Duodenal mucosa (tissue), 2 donors: ENCODE measurements at regions not wholly inside any gene's neighbourhood (a gene's known extent, or its start where the extent isn't known, plus 50 kb on each side); places are given as distances from the start of the nearest gene placed in this dataset.
"Not testable (repeated sequence)": the region's sequence is repeated elsewhere in the genome, so short reads cannot be mapped to it uniquely, and the experiment has no call there.

Experiments
- H3K27ac ChIP-seq: one replicate; pipeline ENCODE4 v1.7.0; 2013; ENCODE audit warnings: low read depth, low read length
- H3K27me3 ChIP-seq, 2 donors: one replicate each; pipeline ENCODE4 v1.7.0; 2013; ENCODE audit warnings: low read length in 2 of 2, control low read depth in 1 of 2; ENCODE audit not compliant: insufficient read depth in 2 of 2, control insufficient read depth in 1 of 2
- H3K36me3 ChIP-seq, 2 donors: one replicate each; pipeline ENCODE4 v1.7.0; 2013; ENCODE audit warnings: low read length in 2 of 2, control low read depth in 1 of 2; ENCODE audit not compliant: insufficient read depth in 2 of 2, control insufficient read depth in 1 of 2
- H3K4me1 ChIP-seq, 2 donors: one replicate each; pipeline ENCODE4 v1.7.0; 2013; ENCODE audit warnings: low read length in 2 of 2, control low read depth in 1 of 2; ENCODE audit not compliant: insufficient read depth in 2 of 2, control insufficient read depth in 1 of 2
- H3K4me3 ChIP-seq, 2 donors: one replicate each; pipeline ENCODE4 v1.7.0; 2013; ENCODE audit warnings: low read length in 2 of 2, low read depth in 1 of 2
- H3K9ac ChIP-seq, 2 donors: one replicate each; pipeline ENCODE4 v1.7.0; 2013; ENCODE audit warnings: low read length in 2 of 2, low read depth in 1 of 2
- H3K9me3 ChIP-seq, 2 donors: one replicate each; pipeline ENCODE4 v1.7.0; 2013; ENCODE audit warnings: low read length in 2 of 2, control low read depth in 1 of 2; ENCODE audit not compliant: control insufficient read depth in 1 of 2

GRCh38 chr13:56631060-56631459 is 509.7 kb upstream of the PRR20A start:
- H3K27me3 ChIP-seq, H3K4me1 ChIP-seq, H3K4me3 ChIP-seq, H3K9ac ChIP-seq, H3K36me3 ChIP-seq, H3K27ac ChIP-seq: not testable (repeated sequence)
- peaks cover 6 to 13% of the 10 kb centered on the region in 2 donors for H3K9me3 ChIP-seq

DNA sequence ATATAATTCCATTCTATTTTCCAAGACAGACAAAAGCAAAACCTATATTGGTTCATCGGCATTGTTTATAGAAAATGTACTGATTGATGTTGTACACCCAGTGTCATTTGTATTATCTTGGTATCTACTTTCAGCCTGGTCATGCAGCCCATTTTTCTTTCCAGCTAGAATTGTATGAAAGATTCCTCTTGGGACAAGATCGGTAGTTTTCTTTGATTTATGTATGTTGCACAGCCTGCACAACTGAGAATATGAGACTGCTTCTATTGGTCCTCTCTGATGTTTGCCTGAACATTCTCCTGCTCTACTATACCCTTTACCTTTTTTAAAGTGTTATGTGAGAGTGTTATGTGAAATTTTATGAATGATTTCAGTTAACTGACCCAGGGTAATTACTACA is 487.7 kb upstream of the PRR20A start:
- H3K4me1 ChIP-seq = no peaks in the 10 kb centered on the region
- H3K36me3 ChIP-seq = no peaks in the 10 kb centered on the region
- no peak overlapping the region for H3K9ac ChIP-seq
- H3K27ac ChIP-seq = no peak overlapping the region
- H3K27me3 ChIP-seq = no peaks in the 10 kb centered on the region
- H3K9me3 ChIP-seq = peaks cover 6 to 13% of the 10 kb centered on the region in 2 donors
- no peak overlapping the region for H3K4me3 ChIP-seq

GRCh38 chr13:56659041-56659471 is 481.7 kb upstream of the PRR20A start:
- no peak overlapping the region for H3K4me3 ChIP-seq
- no peak overlapping the region for H3K9ac ChIP-seq
- H3K4me1 ChIP-seq = no peaks in the 10 kb centered on the region
- peaks cover 17 to 26% of the 10 kb centered on the region in 2 donors for H3K9me3 ChIP-seq
- no peaks in the 10 kb centered on the region for H3K27me3 ChIP-seq
- H3K27ac ChIP-seq = no peak overlapping the region
- H3K36me3 ChIP-seq = no peaks in the 10 kb centered on the region

- no peaks in the 10 kb centered on the region for H3K36me3 ChIP-seq
- H3K27ac ChIP-seq = no peak overlapping the region
- no peak overlapping the region for H3K9ac ChIP-seq
- no peaks in the 10 kb centered on the region for H3K4me1 ChIP-seq
- no peak overlapping the region for H3K4me3 ChIP-seq
- peaks cover 5% of the 10 kb centered on the region in 2 donors for H3K9me3 ChIP-seq
- no peaks in the 10 kb centered on the region for H3K27me3 ChIP-seq
These were observed 470.2 kb upstream of the PRR20A start for GRCh38 chr13:56670563-56670962.

DNA sequence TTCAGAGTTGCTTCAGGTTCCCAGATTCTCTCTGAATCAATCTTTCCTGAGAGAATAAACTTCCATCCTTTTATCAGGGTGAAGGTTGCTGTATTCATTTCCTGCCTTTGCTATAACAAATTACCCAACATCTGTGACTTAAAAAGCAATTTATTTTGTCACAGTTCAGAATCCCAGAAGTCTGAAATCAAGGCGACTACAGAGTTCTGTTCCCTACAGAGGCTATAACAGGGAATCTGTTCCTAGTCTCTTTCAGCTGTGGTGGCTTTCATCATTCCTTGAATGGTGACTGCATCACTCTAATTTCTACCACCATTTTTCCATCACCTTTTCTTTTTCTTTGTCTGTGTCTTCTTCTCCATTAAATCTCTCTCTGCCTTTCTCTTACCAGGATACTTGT is 459.3 kb upstream of the PRR20A start:
- Histone ChIP-seq H3K27ac (no peak overlapping the region), H3K4me1 (no peaks in the 10 kb centered on the region), H3K36me3 (no peaks in the 10 kb centered on the region), H3K4me3 (no peak overlapping the region), H3K9ac (no peak overlapping the region), H3K9me3 (peaks cover 2 to 5% of the 10 kb centered on the region in 2 donors), H3K27me3 (no peaks in the 10 kb centered on the region)

DNA sequence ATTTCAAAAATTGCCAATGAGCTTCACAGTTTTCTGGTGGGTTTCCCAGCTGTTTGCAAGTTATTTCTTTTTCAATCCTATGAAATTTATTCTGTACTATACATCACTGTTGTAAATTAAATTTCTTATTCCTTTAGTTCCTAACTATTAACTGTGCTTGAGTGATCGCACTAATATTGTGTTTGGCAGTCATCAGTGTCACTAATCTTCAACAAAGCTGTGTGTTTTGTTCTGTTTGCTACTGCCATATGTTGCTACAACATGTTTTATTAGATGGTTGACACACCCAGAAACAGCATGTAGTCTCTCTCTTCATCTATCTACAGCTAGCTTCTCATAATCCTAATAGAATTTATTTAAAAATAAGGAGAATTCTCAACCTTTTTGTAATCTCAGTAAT is 453.6 kb upstream of the PRR20A start:
- no peak overlapping the region for H3K4me3 ChIP-seq
- H3K36me3 ChIP-seq = no peaks in the 10 kb centered on the region
- H3K4me1 ChIP-seq = no peaks in the 10 kb centered on the region
- H3K9ac ChIP-seq = no peak overlapping the region
- no peak overlapping the region for H3K27ac ChIP-seq
- peaks cover 0 to under 1% of the 10 kb centered on the region in 2 donors for H3K9me3 ChIP-seq
- H3K27me3 ChIP-seq = no peaks in the 10 kb centered on the region

GRCh38 chr13:56697011-56697410 is 443.7 kb upstream of the PRR20A start:
- H3K9me3 ChIP-seq = peaks cover 9 to 25% of the 10 kb centered on the region in 2 donors
- H3K4me1 ChIP-seq = no peaks in the 10 kb centered on the region
- no peaks in the 10 kb centered on the region for H3K36me3 ChIP-seq
- H3K9ac ChIP-seq = no peak overlapping the region
- no peak overlapping the region for H3K27ac ChIP-seq
- no peaks in the 10 kb centered on the region for H3K27me3 ChIP-seq
- no peak overlapping the region for H3K4me3 ChIP-seq

- Histone ChIP-seq H3K9ac (no peak overlapping the region), H3K4me1 (no peaks in the 10 kb centered on the region), H3K4me3 (no peak overlapping the region), H3K27me3 (no peaks in the 10 kb centered on the region), H3K36me3 (no peaks in the 10 kb centered on the region), H3K9me3 (peaks cover 6 to 8% of the 10 kb centered on the region in 2 donors), H3K27ac (no peak overlapping the region)
These were observed 440.4 kb upstream of the PRR20A start for GRCh38 chr13:56700324-56700723.

GRCh38 chr13:56706485-56706884 is 434.2 kb upstream of the PRR20A start:
- Histone ChIP-seq H3K9me3 (peaks cover 0 to 4% of the 10 kb centered on the region in 2 donors), H3K9ac (no peak overlapping the region), H3K4me3 (no peak overlapping the region), H3K27me3 (no peaks in the 10 kb centered on the region), H3K36me3 (no peaks in the 10 kb centered on the region), H3K27ac (no peak overlapping the region), H3K4me1 (no peaks in the 10 kb centered on the region)

DNA sequence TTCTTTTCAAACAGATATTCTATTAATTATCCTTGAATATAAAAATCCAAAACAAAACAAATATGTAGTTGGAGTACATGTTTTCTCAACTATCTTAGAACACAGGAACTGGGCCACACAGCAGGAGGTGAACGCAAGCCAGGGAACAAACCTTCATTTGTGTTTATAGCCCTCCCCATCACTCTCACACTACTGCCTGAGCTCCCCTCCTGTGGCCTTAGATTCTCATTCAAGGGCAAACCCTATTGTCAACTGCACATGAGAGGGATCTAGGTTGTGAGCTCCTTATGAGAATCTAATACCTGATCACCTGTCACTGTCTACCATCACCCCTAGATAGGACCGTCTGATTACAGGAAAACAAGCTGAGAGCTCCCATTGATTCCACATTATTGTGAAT is 427.1 kb upstream of the PRR20A start:
- Histone ChIP-seq H3K9me3 (peaks cover 0 to 2% of the 10 kb centered on the region in 2 donors), H3K4me3 (no peak overlapping the region), H3K36me3 (no peaks in the 10 kb centered on the region), H3K27me3 (no peaks in the 10 kb centered on the region), H3K4me1 (no peaks in the 10 kb centered on the region), H3K27ac (no peak overlapping the region), H3K9ac (no peak overlapping the region)

GRCh38 chr13:56718791-56719190 is 421.9 kb upstream of the PRR20A start:
- H3K27ac ChIP-seq = no peak overlapping the region
- H3K27me3 ChIP-seq = no peaks in the 10 kb centered on the region
- H3K9ac ChIP-seq = no peak overlapping the region
- no peaks in the 10 kb centered on the region for H3K36me3 ChIP-seq
- no peak overlapping the region for H3K4me3 ChIP-seq
- peaks cover 0 to 11% of the 10 kb centered on the region in 2 donors for H3K9me3 ChIP-seq
- H3K4me1 ChIP-seq = no peaks in the 10 kb centered on the region
